ENCODE measurements at regions not wholly inside any gene's neighbourhood (a gene's known extent, or its start where the extent isn't known, plus 50 kb on each side); places are given as distances from the start of the nearest gene placed in this dataset.

- H3K27me3 ChIP-seq (replicated peaks; ENCODE audit: control insufficient read depth, insufficient read depth, low read length) = no peaks in the 10 kb centered on the region; the same call in 1 of the 2 replicates
- TF ChIP-seq CTCF (IDR thresholded peaks at IDR 0.05; ENCODE audit: insufficient read depth, low read length, poor library complexity, severe bottlenecking) = peak; percentile 58
- H3K36me3 ChIP-seq (ENCODE audit: control insufficient read depth, insufficient read depth, low read length) = no peaks in the 10 kb centered on the region
- DNase-seq (ENCODE audit: extremely low read depth, insufficient read length) = peak; percentile 6
- no peak overlapping the region for H3K4me3 ChIP-seq (replicated peaks; ENCODE audit: low read depth, low read length)
Measured at GRCh38 chr5:39948867-39949468, 524.2 kb upstream of the DAB2 start.

GRCh38 chr5:39948341-39948740, 523.6 kb upstream of the DAB2 start:
- H3K36me3 ChIP-seq (ENCODE audit: control insufficient read depth, insufficient read depth, low read length) = no peaks in the 10 kb centered on the region
- no peak for DNase-seq (ENCODE audit: extremely low read depth, insufficient read length)
- TF ChIP-seq CTCF (IDR thresholded peaks at IDR 0.05; ENCODE audit: insufficient read depth, low read length, poor library complexity, severe bottlenecking) = no peak
- H3K4me3 ChIP-seq (replicated peaks; ENCODE audit: low read depth, low read length) = no peak overlapping the region
- H3K27me3 ChIP-seq (replicated peaks; ENCODE audit: control insufficient read depth, insufficient read depth, low read length) = no peaks in the 10 kb centered on the region; the same call in 1 of the 2 replicates

GRCh38 chr5:39947657-39948056, 522.9 kb upstream of the DAB2 start:
- no peak for TF ChIP-seq CTCF (IDR thresholded peaks at IDR 0.05; ENCODE audit: insufficient read depth, low read length, poor library complexity, severe bottlenecking)
- DNase-seq (ENCODE audit: extremely low read depth, insufficient read length) = no peak
- no peaks in the 10 kb centered on the region; the same call in 1 of the 2 replicates for H3K27me3 ChIP-seq (replicated peaks; ENCODE audit: control insufficient read depth, insufficient read depth, low read length)
- no peak overlapping the region for H3K4me3 ChIP-seq (replicated peaks; ENCODE audit: low read depth, low read length)
- no peaks in the 10 kb centered on the region for H3K36me3 ChIP-seq (ENCODE audit: control insufficient read depth, insufficient read depth, low read length)

- Histone ChIP-seq H3K36me3 (ENCODE audit: control insufficient read depth, insufficient read depth, low read length) (no peaks in the 10 kb centered on the region), H3K4me3 (replicated peaks; ENCODE audit: low read depth, low read length) (no peak overlapping the region), H3K27me3 (replicated peaks; ENCODE audit: control insufficient read depth, insufficient read depth, low read length) (no peaks in the 10 kb centered on the region; the same call in 1 of the 2 replicates)
- no peak for DNase-seq (ENCODE audit: extremely low read depth, insufficient read length)
- TF ChIP-seq CTCF (IDR thresholded peaks at IDR 0.05; ENCODE audit: insufficient read depth, low read length, poor library complexity, severe bottlenecking) = no peak
Measured at GRCh38 chr5:39946356-39947045, 521.7 kb upstream of the DAB2 start.

GRCh38 chr5:39945870-39946269, 521.1 kb upstream of the DAB2 start:
- no peaks in the 10 kb centered on the region for H3K36me3 ChIP-seq (ENCODE audit: control insufficient read depth, insufficient read depth, low read length)
- TF ChIP-seq CTCF (IDR thresholded peaks at IDR 0.05; ENCODE audit: insufficient read depth, low read length, poor library complexity, severe bottlenecking) = no peak
- no peak for DNase-seq (ENCODE audit: extremely low read depth, insufficient read length)

More at GRCh38 chr5:39945870-39946269, 521.1 kb upstream of the DAB2 start:
- H3K4me3 ChIP-seq (replicated peaks; ENCODE audit: low read depth, low read length) = no peak overlapping the region
- no peaks in the 10 kb centered on the region; the same call in 1 of the 2 replicates for H3K27me3 ChIP-seq (replicated peaks; ENCODE audit: control insufficient read depth, insufficient read depth, low read length)
